Psoas muscle (tissue), 7 donors: ENCODE measurements at regions not wholly inside any gene's neighbourhood (a gene's known extent, or its start where the extent isn't known, plus 50 kb on each side); places are given as distances from the start of the nearest gene placed in this dataset.
A peak's percentile ranks its signal among the peaks of the same experiment; 100 is the strongest.

ENCODE experiments used
- ATAC-seq, 4 donors: fragments of 200-7000 bp; cut with Tn5 transposase; one replicate each; pipeline ENCODE4 v1.9.1; 2020; ENCODE audit warnings: moderate library complexity in 3 of 4, mild to moderate bottlenecking in 2 of 4
- DNase-seq, 2 donors: peaks; one replicate each; pipeline ENCODE4 v3.0.0-alpha.2; 2020
- H3K27ac ChIP-seq: fragments of 200-600 bp; one replicate; pipeline ENCODE4 v1.8.0; 2022
- H3K27me3 ChIP-seq, 3 donors: fragments of 200-600 bp in 1 of 3; one replicate each; pipeline versions ENCODE4 v1.6.1 to v1.8.0; 2013 to 2022; ENCODE audit warnings: low read length in 2 of 3, mild to moderate bottlenecking in 2 of 3, moderate library complexity in 1 of 3; ENCODE audit not compliant: insufficient read depth in 3 of 3
- H3K36me3 ChIP-seq, 2 donors: fragments of 200-600 bp in 1 of 2; one replicate each; pipeline versions ENCODE4 v1.6.1 to v1.8.0; 2013 to 2022; ENCODE audit warnings: low read depth in 1 of 2, mild to moderate bottlenecking in 1 of 2, moderate library complexity in 1 of 2; ENCODE audit not compliant: insufficient read depth in 1 of 2
- H3K4me1 ChIP-seq: fragments of 200-600 bp; one replicate; pipeline ENCODE4 v1.8.0; 2022
- H3K4me3 ChIP-seq: fragments of 200-600 bp; one replicate; pipeline ENCODE4 v1.8.0; 2022; ENCODE audit warnings: mild to moderate bottlenecking
- H3K9me3 ChIP-seq: fragments of 200-600 bp; one replicate; pipeline ENCODE4 v1.8.0; 2022
- CTCF ChIP-seq: fragments of 200-600 bp; IDR thresholded peaks from one replicate; pipeline ENCODE4 v1.8.0; 2022; ENCODE audit warnings: antibody characterized with exemption
- WGBS, 3 donors: extraction: QIAGEN DNeasy Blood & Tissue Kit; methylation state at CpG; one replicate each; pipeline versions ENCODE4 v1.1.6 to v1.1.7; 2013; 5-methylcytosine and 5-hydroxymethylcytosine counted together
- intact Hi-C, 2 donors: fragments of 100-400 bp; cut with DNase I; formaldehyde crosslinking; loops; one replicate each; pipeline versions ENCODE4 v1.11.0 to v1.14.2; 2022
- donor health status: healthy with polysubstance abuse.
- donor health status: DM: no; HTN: no; CAD: no; lungs with moderate emphysema.
- donor health status: Bipolar disorder and iron deficiency.
- donor health status: healthy.
- donor health status: DM: yes; HTN: yes; CAD: no.
- donor health status: DM: no; HTN: no; CAD: no.
- donor health status: DM: yes; HTN: yes; CAD: no.

DNA sequence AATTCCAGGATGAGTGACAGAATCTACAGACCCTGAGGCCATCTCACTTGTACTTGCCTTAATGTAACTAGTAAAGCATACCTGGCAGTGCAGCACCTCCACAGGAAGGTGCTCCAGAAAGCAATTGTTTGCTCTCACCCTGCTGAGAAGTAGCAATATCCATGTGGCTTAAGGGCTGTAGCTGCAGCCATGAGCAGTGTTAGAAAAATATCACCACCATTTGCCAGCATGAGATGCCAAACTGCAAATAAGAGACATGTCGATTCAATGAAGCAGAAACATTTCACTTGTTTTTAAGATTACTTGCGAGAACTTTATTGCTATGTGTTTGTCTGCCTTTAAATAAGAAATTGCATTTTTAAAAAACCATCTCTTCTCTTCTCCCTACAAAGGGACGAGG, 151.5 kb downstream of the PRL start:
- H3K4me1 ChIP-seq: peaks cover 46% of the 10 kb centered on the region

DNA sequence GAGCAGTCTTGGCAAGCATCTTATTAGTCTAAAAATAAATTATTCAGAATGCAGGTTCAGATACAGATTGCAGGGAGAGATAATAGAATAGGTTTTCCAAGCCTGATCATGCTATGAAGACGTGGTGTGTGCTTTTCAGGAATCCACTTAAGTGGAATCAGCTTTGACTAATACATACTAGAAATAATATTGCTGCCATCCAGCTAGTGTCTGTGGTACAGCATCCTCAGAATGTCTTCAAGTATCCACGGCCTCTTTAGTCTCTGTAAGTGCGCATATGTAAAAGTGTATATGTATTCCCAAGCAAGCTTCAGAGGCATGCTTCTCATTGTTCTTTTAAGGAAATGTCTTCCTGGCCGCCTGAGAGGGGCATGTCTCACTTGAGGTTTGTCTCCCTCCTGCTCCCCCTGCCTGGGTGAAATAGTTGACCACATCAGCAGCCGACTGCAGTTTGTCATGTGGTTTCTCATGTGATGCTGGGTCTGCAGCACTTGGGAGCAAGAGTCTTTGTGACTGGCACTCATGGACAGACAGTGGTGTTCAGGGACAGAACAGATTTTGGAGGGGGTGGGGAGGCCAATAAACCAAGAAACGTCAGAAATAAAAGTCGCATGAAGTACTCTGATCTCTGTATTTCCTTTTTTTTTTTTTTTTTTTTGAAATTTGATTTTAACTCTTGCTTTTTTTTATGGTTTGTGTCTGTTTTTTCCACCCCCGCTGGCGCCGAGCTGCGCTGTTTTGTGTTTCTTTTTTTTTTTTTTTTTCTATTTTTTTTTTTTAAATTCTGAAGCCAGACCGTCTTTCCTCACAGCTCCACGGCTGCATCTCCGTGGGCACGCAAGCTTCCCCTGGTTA, 150.8 kb downstream of the PRL start:
- intact Hi-C loops: loop anchor here in 1 of 2 donors (5.0 to 10.0 kb wide), 3 partner anchors 191 to 549 kb away; no protein-coding TSS in a partner anchor
- ATAC-seq: peak in 3 of 4 donors; percentile 25 to 59 (median 39)
- peaks cover 47% of the 10 kb centered on the region for H3K4me1 ChIP-seq
- H3K27ac ChIP-seq: no peak overlapping the region
- H3K36me3 ChIP-seq: no peaks in the 10 kb centered on the region
- H3K9me3 ChIP-seq: no peaks in the 10 kb centered on the region
- no peaks in the 10 kb centered on the region for H3K27me3 ChIP-seq
- DNase-seq: no peak
- 9 to 11% (median 10%) methylated on average over 15 of the region's 15 CpGs for WGBS, 3 donors
- no peak for TF ChIP-seq CTCF
- H3K4me3 ChIP-seq: peak overlapping the region; percentile 66

More for the DNA sequence above, 151.5 kb downstream of the PRL start:
- Histone ChIP-seq H3K36me3 (no peaks in the 10 kb centered on the region), H3K4me3 (no peak overlapping the region), H3K9me3 (no peaks in the 10 kb centered on the region), H3K27ac (no peak overlapping the region), H3K27me3 (no peaks in the 10 kb centered on the region)
- no peak for TF ChIP-seq CTCF
- WGBS, 3 donors: 11 to 19% (median 18%) methylated on average over 3 of the region's 3 CpGs
- no peak for DNase-seq
- no peak for ATAC-seq
- intact Hi-C loops: loop anchor here in 1 of 2 donors (5.0 to 10.0 kb wide), 3 partner anchors 191 to 548 kb away; no protein-coding TSS in a partner anchor

GRCh38 chr6:22146678-22146930, 150.2 kb downstream of the PRL start:
- TF ChIP-seq CTCF: no peak
- Histone ChIP-seq H3K27ac (no peak overlapping the region), H3K36me3 (no peaks in the 10 kb centered on the region), H3K4me1 (peaks cover 44% of the 10 kb centered on the region), H3K4me3 (peak overlapping the region; percentile 66), H3K27me3 (no peaks in the 10 kb centered on the region), H3K9me3 (no peaks in the 10 kb centered on the region)
- intact Hi-C loops: loop anchor here in 1 of 2 donors (5.0 to 10.0 kb wide), 3 partner anchors 192 to 549 kb away; no protein-coding TSS in a partner anchor
- peak in 1 of 4 donors; percentile 33 for ATAC-seq
- 17 to 31% (median 25%) methylated on average over 17 of the region's 17 CpGs for WGBS, 3 donors
- DNase-seq: peak in 1 of 2 donors; percentile 46

DNA sequence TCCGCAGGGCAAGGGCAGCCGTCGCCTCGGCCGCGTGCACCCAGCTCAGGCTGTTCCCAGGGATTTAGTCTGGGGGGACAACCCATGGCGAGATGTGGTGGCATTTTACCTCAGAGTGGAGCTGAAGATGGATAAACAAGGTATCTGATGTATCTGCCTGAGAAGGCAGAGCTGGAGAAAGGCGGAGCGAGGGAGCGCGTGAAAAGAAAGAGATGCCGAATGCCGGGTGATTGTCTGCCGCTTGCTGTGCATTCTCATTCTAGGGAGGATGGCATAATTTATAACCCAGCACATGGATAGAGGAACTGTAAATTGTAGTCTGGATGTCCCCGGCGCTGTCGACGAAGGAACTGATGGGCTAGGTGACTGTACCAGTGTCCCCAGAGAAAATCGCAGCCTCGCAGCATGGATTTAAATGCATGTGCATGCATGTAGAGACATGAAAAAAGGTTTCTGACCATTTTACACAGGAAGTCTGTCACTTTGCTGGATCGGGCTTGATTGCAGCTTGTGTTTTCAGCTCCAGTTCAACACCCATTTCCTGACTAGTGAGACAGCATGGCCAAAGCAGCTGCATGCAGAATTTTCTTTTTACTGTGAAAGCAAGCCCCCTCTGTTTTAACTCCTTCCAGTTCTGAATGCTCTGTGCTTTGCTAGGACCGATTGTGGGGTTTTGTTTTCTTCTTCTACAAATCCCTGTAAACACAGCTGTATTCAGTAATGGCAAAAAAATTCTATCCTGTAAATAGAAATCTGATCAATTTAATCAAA, 149.7 kb downstream of the PRL start:
- H3K4me3 ChIP-seq: peak overlapping the region; percentile 66
- no peak for TF ChIP-seq CTCF
- no peak overlapping the region for H3K27ac ChIP-seq
- H3K9me3 ChIP-seq: no peaks in the 10 kb centered on the region
- H3K36me3 ChIP-seq: no peaks in the 10 kb centered on the region
- intact Hi-C loops: loop anchor here in 1 of 2 donors (5.0 to 10.0 kb wide), 3 partner anchors 192 to 550 kb away; no protein-coding TSS in a partner anchor
- WGBS, 3 donors: 5 to 8% (median 7%) methylated on average over 22 of the region's 22 CpGs
- DNase-seq: no peak
- H3K4me1 ChIP-seq: peaks cover 44% of the 10 kb centered on the region
- H3K27me3 ChIP-seq: no peaks in the 10 kb centered on the region
- ATAC-seq: peak in 2 of 4 donors; percentile 19 to 34
